Activated naive CD8-positive, alpha-beta T cell treated with anti-CD3 and anti-CD28 coated beads, Interleukin-2, amount 50 U/mL, for 24 hours (primary cell): ENCODE measurements at regions not wholly inside any gene's neighbourhood (a gene's known extent, or its start where the extent isn't known, plus 50 kb on each side); places are given as distances from the start of the nearest gene placed in this dataset.

Experiments
- ATAC-seq: fragments of 150-1000 bp; cut with Tn5 transposase; one replicate; pipeline ENCODE4 v1.10.0; 2021
- DNase-seq: peaks from one replicate; pipeline ENCODE4 v3.0.0; 2021
- H3K27ac Mint-ChIP-seq: one replicate; pipeline ENCODE4 v1.8.0; 2021; ENCODE audit warnings: mild to moderate bottlenecking, mixed read lengths
- H3K27me3 Mint-ChIP-seq: one replicate; pipeline ENCODE4 v1.8.0; 2021; ENCODE audit warnings: mixed read lengths
- H3K36me3 Mint-ChIP-seq: one replicate; pipeline ENCODE4 v1.8.0; 2021; ENCODE audit warnings: low read depth, mixed read lengths
- H3K4me1 Mint-ChIP-seq: one replicate; pipeline ENCODE4 v1.8.0; 2021; ENCODE audit warnings: mixed read lengths
- H3K4me3 Mint-ChIP-seq: one replicate; pipeline ENCODE4 v1.8.0; 2021; ENCODE audit warnings: mild to moderate bottlenecking, moderate library complexity, mixed read lengths
- H3K9me3 Mint-ChIP-seq: one replicate; pipeline ENCODE4 v1.8.0; 2021; ENCODE audit warnings: mixed read lengths

- ATAC-seq (no peak), DNase-seq (no peak)
- H3K4me3 Mint-ChIP-seq, result no peak overlapping the region
- H3K36me3 Mint-ChIP-seq, result no peaks in the 10 kb centered on the region
- no peaks in the 10 kb centered on the region for H3K4me1 Mint-ChIP-seq
- no peaks in the 10 kb centered on the region for H3K27me3 Mint-ChIP-seq
- H3K27ac Mint-ChIP-seq, result no peak overlapping the region
- no peaks in the 10 kb centered on the region for H3K9me3 Mint-ChIP-seq
Observed at GRCh38 chr4:181507180-181507835, 735.9 kb upstream of the TENM3 start.

- no peaks in the 10 kb centered on the region for H3K9me3 Mint-ChIP-seq
- H3K27me3 Mint-ChIP-seq, result no peaks in the 10 kb centered on the region
- ATAC-seq, result no peak
- H3K4me3 Mint-ChIP-seq, result no peak overlapping the region
- no peak overlapping the region for H3K27ac Mint-ChIP-seq
- H3K4me1 Mint-ChIP-seq, result no peaks in the 10 kb centered on the region
- H3K36me3 Mint-ChIP-seq, result no peaks in the 10 kb centered on the region
- DNase-seq, result no peak
Observed at GRCh38 chr4:181507938-181508337, 735.3 kb upstream of the TENM3 start.

DNA sequence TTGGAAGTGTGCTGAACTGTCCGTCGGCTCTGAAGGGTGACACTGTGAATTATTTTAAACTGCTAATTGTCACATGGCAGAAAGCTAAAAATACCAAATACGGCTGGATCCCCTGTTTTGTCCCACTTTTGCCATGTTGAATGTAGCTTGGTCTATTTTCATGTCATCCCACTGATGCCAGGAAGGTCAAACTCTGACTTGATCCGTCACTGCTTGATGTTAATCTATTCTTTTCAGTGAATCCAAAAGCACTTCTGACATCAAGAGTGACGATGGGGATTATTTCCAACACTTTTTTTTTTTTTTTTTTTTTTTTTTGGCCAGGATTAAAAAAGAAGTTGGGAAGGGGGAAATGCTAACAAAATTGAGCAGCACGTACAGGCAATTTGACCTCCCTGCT is 734.6 kb upstream of the TENM3 start:
- DNase-seq (no peak), ATAC-seq (no peak)
- Mint-ChIP-seq H3K27me3 (no peaks in the 10 kb centered on the region), H3K27ac (no peak overlapping the region), H3K4me1 (no peaks in the 10 kb centered on the region), H3K4me3 (no peak overlapping the region), H3K9me3 (no peaks in the 10 kb centered on the region), H3K36me3 (no peaks in the 10 kb centered on the region)

GRCh38 chr4:181509073-181509472 is 734.1 kb upstream of the TENM3 start:
- Mint-ChIP-seq H3K4me1 (no peaks in the 10 kb centered on the region), H3K9me3 (no peaks in the 10 kb centered on the region), H3K36me3 (no peaks in the 10 kb centered on the region), H3K27ac (no peak overlapping the region), H3K4me3 (no peak overlapping the region), H3K27me3 (no peaks in the 10 kb centered on the region)
- DNase-seq, result no peak
- no peak for ATAC-seq

DNA sequence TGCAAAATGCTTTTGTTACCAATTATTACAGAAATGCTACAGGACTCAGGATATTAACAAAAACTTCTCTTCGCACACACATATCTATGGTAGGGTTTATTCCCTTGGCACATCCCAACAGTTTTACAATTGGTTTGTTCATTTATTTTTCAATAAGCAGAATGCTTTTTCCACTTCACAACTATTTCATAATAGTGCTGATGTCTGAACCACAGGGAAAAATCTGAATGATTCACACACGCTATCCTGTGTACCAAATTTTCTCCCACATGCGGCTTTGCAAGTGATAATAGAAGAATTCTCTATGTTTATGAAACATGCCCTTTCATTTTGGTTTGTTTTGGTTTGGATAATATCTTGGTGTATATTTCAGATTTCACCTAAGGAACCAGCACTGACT is 725.7 kb upstream of the TENM3 start:
- Mint-ChIP-seq H3K4me1 (no peaks in the 10 kb centered on the region), H3K27ac (no peak overlapping the region), H3K27me3 (no peaks in the 10 kb centered on the region), H3K9me3 (peaks cover 9% of the 10 kb centered on the region), H3K36me3 (no peaks in the 10 kb centered on the region), H3K4me3 (no peak overlapping the region)
- DNase-seq (no peak), ATAC-seq (no peak)

- ATAC-seq (no peak), DNase-seq (no peak)
- H3K4me3 Mint-ChIP-seq, result no peak overlapping the region
- H3K36me3 Mint-ChIP-seq, result no peaks in the 10 kb centered on the region
- no peaks in the 10 kb centered on the region for H3K4me1 Mint-ChIP-seq
- no peak overlapping the region for H3K27ac Mint-ChIP-seq
- peaks cover 1% of the 10 kb centered on the region for H3K9me3 Mint-ChIP-seq
- H3K27me3 Mint-ChIP-seq, result no peaks in the 10 kb centered on the region
Observed at GRCh38 chr4:181520790-181521189, 722.4 kb upstream of the TENM3 start.

- H3K4me1 Mint-ChIP-seq, result no peaks in the 10 kb centered on the region
- H3K27ac Mint-ChIP-seq, result no peak overlapping the region
- ATAC-seq (no peak), DNase-seq (no peak)
- H3K36me3 Mint-ChIP-seq, result no peaks in the 10 kb centered on the region
- no peak overlapping the region for H3K4me3 Mint-ChIP-seq
- no peaks in the 10 kb centered on the region for H3K27me3 Mint-ChIP-seq
- no peaks in the 10 kb centered on the region for H3K9me3 Mint-ChIP-seq
Observed at GRCh38 chr4:181523973-181524372, 719.2 kb upstream of the TENM3 start.

DNA sequence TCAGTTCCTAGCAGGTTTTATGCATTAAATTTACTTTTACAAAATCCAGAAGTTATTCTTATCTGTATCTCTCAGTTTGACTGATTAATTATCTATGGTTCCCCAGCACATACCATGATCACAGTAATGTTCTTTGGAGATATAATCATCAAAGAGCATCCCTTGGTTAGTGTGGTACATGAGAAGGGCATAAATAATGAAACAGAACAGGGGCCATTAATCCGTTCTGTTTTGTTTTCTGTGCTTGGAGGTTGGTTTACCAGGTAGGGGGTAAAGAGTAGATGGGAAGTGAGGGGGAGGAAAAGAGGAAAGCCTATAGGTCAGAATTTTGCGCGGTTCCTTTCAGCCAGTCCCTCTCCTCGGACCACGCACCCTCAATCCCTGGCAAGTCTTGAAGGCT is 718.7 kb upstream of the TENM3 start:
- H3K4me1 Mint-ChIP-seq, result no peaks in the 10 kb centered on the region
- no peak overlapping the region for H3K4me3 Mint-ChIP-seq
- no peak for ATAC-seq
- no peaks in the 10 kb centered on the region for H3K27me3 Mint-ChIP-seq
- no peak overlapping the region for H3K27ac Mint-ChIP-seq
- no peak for DNase-seq
- no peaks in the 10 kb centered on the region for H3K9me3 Mint-ChIP-seq
- no peaks in the 10 kb centered on the region for H3K36me3 Mint-ChIP-seq

DNA sequence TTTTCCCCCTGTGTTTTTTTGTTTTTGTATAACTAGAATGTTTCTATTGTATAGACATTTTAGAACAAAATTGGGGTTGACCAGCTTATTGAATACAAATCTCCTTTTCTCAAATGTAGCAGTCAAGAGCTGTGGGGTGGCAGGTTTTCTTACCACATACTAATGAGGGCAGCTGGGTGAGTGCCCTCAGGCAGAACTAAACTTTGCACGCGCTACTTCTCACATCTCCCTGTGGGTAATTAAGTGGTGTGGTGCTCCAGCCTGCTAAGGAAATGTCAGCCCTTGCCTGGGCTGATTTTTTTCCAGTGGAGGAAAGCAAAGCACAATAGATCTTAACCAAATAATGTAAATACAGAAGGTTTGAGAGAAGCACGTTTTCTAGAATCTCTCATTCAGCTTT is 717.6 kb upstream of the TENM3 start:
- no peaks in the 10 kb centered on the region for H3K4me1 Mint-ChIP-seq
- no peaks in the 10 kb centered on the region for H3K36me3 Mint-ChIP-seq
- no peak overlapping the region for H3K27ac Mint-ChIP-seq
- no peak for ATAC-seq
- DNase-seq, result no peak
- no peak overlapping the region for H3K4me3 Mint-ChIP-seq
- H3K27me3 Mint-ChIP-seq, result no peaks in the 10 kb centered on the region
- H3K9me3 Mint-ChIP-seq, result no peaks in the 10 kb centered on the region

- H3K4me3 Mint-ChIP-seq, result no peak overlapping the region
- H3K27me3 Mint-ChIP-seq, result no peaks in the 10 kb centered on the region
- no peaks in the 10 kb centered on the region for H3K9me3 Mint-ChIP-seq
- ATAC-seq, result no peak
- H3K36me3 Mint-ChIP-seq, result no peaks in the 10 kb centered on the region
- H3K4me1 Mint-ChIP-seq, result no peaks in the 10 kb centered on the region
- no peak overlapping the region for H3K27ac Mint-ChIP-seq
- peak; percentile 23 for DNase-seq
Observed at GRCh38 chr4:181528570-181529184, 714.5 kb upstream of the TENM3 start.

- DNase-seq (no peak), ATAC-seq (no peak)
- Mint-ChIP-seq H3K27ac (no peak overlapping the region), H3K27me3 (no peaks in the 10 kb centered on the region), H3K36me3 (no peaks in the 10 kb centered on the region), H3K9me3 (no peaks in the 10 kb centered on the region), H3K4me3 (no peak overlapping the region), H3K4me1 (no peaks in the 10 kb centered on the region)
Observed at GRCh38 chr4:181529537-181529936, 713.7 kb upstream of the TENM3 start.

- H3K36me3 Mint-ChIP-seq, result no peaks in the 10 kb centered on the region
- H3K27ac Mint-ChIP-seq, result no peak overlapping the region
- no peaks in the 10 kb centered on the region for H3K9me3 Mint-ChIP-seq
- H3K4me1 Mint-ChIP-seq, result no peaks in the 10 kb centered on the region
- ATAC-seq, result no peak
- no peak for DNase-seq
- H3K4me3 Mint-ChIP-seq, result no peak overlapping the region
- H3K27me3 Mint-ChIP-seq, result no peaks in the 10 kb centered on the region
Observed at GRCh38 chr4:181536196-181536746, 706.9 kb upstream of the TENM3 start.

- Mint-ChIP-seq H3K27ac (no peak overlapping the region), H3K4me1 (no peaks in the 10 kb centered on the region), H3K9me3 (no peaks in the 10 kb centered on the region), H3K27me3 (no peaks in the 10 kb centered on the region), H3K36me3 (no peaks in the 10 kb centered on the region), H3K4me3 (no peak overlapping the region)
- DNase-seq, result no peak
- ATAC-seq, result no peak
Observed at GRCh38 chr4:181536811-181537434, 706.3 kb upstream of the TENM3 start.

- Mint-ChIP-seq H3K36me3 (no peaks in the 10 kb centered on the region), H3K4me1 (no peaks in the 10 kb centered on the region), H3K27ac (no peak overlapping the region), H3K4me3 (no peak overlapping the region), H3K9me3 (peaks cover 9% of the 10 kb centered on the region), H3K27me3 (no peaks in the 10 kb centered on the region)
- DNase-seq (no peak), ATAC-seq (no peak)
Observed at GRCh38 chr4:181538431-181538830, 704.8 kb upstream of the TENM3 start.

DNA sequence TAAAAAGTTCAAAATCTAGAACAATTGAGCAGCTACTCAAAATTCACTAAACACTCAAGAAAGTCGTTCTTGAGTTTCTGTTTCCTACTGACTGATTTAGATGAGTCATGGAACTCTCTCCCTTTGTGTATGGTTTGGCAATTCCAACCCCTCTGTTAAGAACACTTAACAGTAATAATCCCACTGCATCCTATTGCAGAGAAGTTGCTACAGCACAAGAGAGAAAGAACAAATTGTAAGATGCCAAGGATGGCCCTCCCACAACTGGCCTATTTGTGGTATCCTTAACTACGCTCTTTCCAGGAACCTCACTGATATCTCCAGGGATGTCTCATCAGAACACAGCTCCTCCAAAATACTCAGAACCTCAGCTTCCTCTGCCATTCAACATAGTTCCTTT is 701.8 kb upstream of the TENM3 start:
- DNase-seq (no peak), ATAC-seq (no peak)
- H3K27me3 Mint-ChIP-seq, result no peaks in the 10 kb centered on the region
- H3K4me1 Mint-ChIP-seq, result no peaks in the 10 kb centered on the region
- no peak overlapping the region for H3K27ac Mint-ChIP-seq
- no peak overlapping the region for H3K4me3 Mint-ChIP-seq
- peaks cover 9% of the 10 kb centered on the region for H3K9me3 Mint-ChIP-seq
- no peaks in the 10 kb centered on the region for H3K36me3 Mint-ChIP-seq
